PFSK-1 (cell line): ENCODE measurements at regions not wholly inside any gene's neighbourhood (a gene's known extent, or its start where the extent isn't known, plus 50 kb on each side); places are given as distances from the start of the nearest gene placed in this dataset.

ENCODE experiments used
- FOXP2 ChIP-seq: optimal IDR thresholded peaks from 2 replicates; pipeline ENCODE3; 2011; ENCODE audit warnings: borderline replicate concordance, control low read depth, inconsistent platforms; ENCODE audit not compliant: insufficient read depth; ENCODE audit errors: extremely low read length, extremely low read depth
- POLR2AphosphoS5 ChIP-seq: IDR thresholded peaks from 2 replicates; pipeline ENCODE4 v1.6.1; 2012; ENCODE audit warnings: low read depth, mild to moderate bottlenecking, control low read depth, low read length, moderate library complexity
- REST ChIP-seq, 2 experiments: IDR thresholded peaks; 2 replicates each; pipeline versions ENCODE4 v1.6.1 to v1.8.0; 2011 to 2012; ENCODE audit warnings: low read depth in 2 of 2, low read length in 2 of 2, control low read depth in 1 of 2, inconsistent platforms in 1 of 2, mild to moderate bottlenecking in 1 of 2, moderate library complexity in 1 of 2; ENCODE audit not compliant: insufficient read depth in 1 of 2
- SIN3A ChIP-seq: IDR thresholded peaks from 2 replicates; pipeline ENCODE4 v1.6.1; 2012; ENCODE audit warnings: mild to moderate bottlenecking, low read length, moderate library complexity, borderline replicate concordance; ENCODE audit not compliant: insufficient read depth
- TAF1 ChIP-seq: IDR thresholded peaks from 2 replicates; pipeline ENCODE4 v1.6.1; 2012; ENCODE audit warnings: low read length, control low read depth, borderline replicate concordance; ENCODE audit not compliant: insufficient read depth

DNA sequence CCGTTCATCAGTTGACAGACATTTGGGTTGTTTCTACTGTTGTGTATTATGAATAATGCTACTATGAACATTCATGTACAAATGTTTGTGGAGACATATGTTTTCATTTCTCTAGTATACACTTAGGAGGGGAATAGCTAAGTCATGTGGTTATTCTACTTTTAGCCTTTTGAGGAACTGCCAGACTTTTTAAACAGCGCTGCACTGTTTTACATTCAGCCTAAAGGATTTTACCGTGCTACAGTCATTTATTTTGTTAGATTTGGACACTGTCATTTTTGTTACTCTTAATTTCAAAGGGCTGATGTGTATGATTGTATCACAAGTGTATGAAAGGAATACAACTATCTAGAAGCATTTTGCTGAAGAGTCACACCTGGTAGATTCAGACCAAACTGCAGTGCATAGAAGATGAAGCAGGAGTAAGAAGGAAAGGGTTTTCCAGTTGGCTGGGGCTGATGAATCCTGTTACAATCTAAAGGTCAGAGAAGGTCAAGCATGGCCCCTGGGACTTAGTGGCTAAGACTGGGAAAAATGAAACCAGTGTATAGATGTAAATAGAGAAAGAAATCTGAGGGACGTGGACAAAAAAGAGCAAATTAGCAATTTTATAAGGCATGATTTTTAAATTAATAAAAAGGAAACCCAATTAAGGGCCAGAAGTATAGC, 509.7 kb downstream of the PSAT1 start:
- TF ChIP-seq REST (IDR thresholded peaks at IDR 0.05; ENCODE audit: insufficient read depth in 1 of 2, low read depth in 2 of 2, low read length in 2 of 2) (no peak), FOXP2 (no peak), TAF1 (no peak), POLR2AphosphoS5 (no peak), SIN3A (no peak)

DNA sequence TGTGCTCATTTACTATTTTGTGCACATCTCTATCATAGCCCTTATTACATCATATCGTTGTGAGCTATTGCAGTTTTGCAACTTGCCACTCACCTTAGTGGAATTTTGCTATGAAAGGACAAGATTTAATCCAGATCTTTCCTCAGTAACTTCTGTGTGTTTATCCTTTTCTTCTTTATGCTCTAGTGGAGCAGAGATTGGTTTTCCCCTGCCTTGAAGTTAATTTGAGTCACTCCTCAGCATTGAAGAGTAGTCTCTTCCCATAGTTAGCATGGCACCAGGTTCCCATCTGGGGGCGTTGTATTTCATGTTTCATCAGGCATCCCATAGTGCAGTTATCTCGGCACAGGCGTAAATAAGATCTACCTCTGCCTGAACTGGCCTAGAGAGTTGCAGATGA, 510.4 kb downstream of the PSAT1 start:
- TF ChIP-seq SIN3A (no peak), TAF1 (no peak), FOXP2 (no peak), POLR2AphosphoS5 (no peak), REST (IDR thresholded peaks at IDR 0.05; ENCODE audit: insufficient read depth in 1 of 2, low read depth in 2 of 2, low read length in 2 of 2) (no peak)

DNA sequence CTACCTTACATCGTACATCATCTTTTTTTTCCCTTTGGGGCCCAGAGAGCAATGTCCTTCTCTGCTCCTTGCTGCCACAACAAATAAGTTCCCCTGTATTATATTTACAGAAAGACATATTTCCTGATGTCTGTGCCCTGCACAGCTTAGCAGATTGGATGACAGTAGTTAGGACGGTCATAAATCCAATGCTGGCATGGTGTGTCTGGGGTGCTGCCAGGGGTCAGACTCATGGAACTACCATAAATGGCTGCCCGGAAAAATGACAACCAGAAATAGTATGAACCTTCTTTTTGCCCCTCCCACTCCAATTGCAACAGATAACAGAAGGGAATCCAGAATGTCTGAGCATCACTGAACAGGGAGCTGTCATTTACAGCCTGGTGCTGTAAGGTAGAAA, 511.1 kb downstream of the PSAT1 start:
- TF ChIP-seq REST (IDR thresholded peaks at IDR 0.05; ENCODE audit: insufficient read depth in 1 of 2, low read depth in 2 of 2, low read length in 2 of 2) (no peak), POLR2AphosphoS5 (no peak)

- TF ChIP-seq POLR2AphosphoS5, result no peak
- no peak for TF ChIP-seq FOXP2
- no peak for TF ChIP-seq SIN3A
- no peak for TF ChIP-seq TAF1
- TF ChIP-seq REST (IDR thresholded peaks at IDR 0.05; ENCODE audit: insufficient read depth in 1 of 2, low read depth in 2 of 2, low read length in 2 of 2), result no peak
These were observed 514.8 kb downstream of the PSAT1 start for GRCh38 chr9:78811622-78812276.
